ENCODE measurements at regions not wholly inside any gene's neighbourhood (a gene's known extent, or its start where the extent isn't known, plus 50 kb on each side); places are given as distances from the start of the nearest gene placed in this dataset.

DNA sequence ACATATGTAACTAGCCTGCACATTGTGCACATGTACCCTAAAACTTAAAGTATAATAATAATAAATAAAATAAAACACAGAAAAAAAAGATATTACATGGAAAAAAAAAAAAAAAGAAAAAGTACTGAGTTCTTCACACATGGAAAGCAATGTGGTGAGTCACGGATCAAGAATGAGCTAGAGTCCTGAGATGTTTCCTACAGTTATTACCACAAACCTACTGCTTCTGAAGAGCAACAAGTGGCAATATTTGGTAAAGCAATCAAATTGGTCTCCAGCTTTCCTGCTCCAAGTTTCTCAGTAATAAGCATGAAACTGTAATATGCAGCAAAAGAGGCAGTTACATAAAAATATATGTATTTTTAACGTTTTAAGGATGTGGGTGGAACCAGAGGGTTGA is 223.3 kb upstream of the SALL1 start:
- Histone ChIP-seq H3K27me3 (no peaks in the 10 kb centered on the region), H3K9me3 (no peaks in the 10 kb centered on the region), H3K4me1 (no peaks in the 10 kb centered on the region), H3K36me3 (no peaks in the 10 kb centered on the region), H3K4me3 (no peak overlapping the region), H3K27ac (no peak overlapping the region)
- no peak for TF ChIP-seq POLR2AphosphoS5 (IDR thresholded peaks at IDR 0.05; ENCODE audit: insufficient read depth in 1 of 2, low read depth in 1 of 2)
- intact Hi-C loops (cut with DNase I) = no loop called here
- DNase-seq (ENCODE audit: extremely low spot score in 2 of 2) = no peak

DNA sequence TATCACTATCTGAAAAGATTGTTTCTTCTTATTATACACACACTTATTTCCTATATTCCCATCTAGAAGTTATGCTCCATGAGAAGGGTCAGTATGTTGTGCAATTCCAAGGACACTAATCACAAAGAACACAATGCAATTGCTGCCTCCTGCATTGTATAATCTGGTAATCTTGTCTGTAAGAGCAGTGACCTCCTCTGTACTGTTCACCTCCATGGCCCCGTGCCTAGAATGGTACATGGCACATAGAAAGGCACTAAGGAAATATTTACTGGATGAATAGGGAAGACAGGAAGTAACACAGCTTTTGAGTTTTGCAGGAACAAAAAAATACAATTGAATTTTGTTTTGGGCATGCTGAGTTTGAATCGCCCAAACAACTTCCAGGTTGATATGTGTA is 214.6 kb upstream of the SALL1 start:
- Histone ChIP-seq H3K4me3 (no peak overlapping the region), H3K27ac (no peak overlapping the region), H3K27me3 (no peaks in the 10 kb centered on the region), H3K36me3 (no peaks in the 10 kb centered on the region), H3K9me3 (no peaks in the 10 kb centered on the region), H3K4me1 (no peaks in the 10 kb centered on the region)
- intact Hi-C loops (cut with DNase I) = no loop called here
- DNase-seq (ENCODE audit: extremely low spot score in 2 of 2) = no peak
- TF ChIP-seq, protein P1, sequence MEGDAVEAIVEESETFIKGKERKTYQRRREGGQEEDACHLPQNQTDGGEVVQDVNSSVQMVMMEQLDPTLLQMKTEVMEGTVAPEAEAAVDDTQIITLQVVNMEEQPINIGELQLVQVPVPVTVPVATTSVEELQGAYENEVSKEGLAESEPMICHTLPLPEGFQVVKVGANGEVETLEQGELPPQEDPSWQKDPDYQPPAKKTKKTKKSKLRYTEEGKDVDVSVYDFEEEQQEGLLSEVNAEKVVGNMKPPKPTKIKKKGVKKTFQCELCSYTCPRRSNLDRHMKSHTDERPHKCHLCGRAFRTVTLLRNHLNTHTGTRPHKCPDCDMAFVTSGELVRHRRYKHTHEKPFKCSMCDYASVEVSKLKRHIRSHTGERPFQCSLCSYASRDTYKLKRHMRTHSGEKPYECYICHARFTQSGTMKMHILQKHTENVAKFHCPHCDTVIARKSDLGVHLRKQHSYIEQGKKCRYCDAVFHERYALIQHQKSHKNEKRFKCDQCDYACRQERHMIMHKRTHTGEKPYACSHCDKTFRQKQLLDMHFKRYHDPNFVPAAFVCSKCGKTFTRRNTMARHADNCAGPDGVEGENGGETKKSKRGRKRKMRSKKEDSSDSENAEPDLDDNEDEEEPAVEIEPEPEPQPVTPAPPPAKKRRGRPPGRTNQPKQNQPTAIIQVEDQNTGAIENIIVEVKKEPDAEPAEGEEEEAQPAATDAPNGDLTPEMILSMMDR (IDR thresholded peaks at IDR 0.05) = no peak
- TF ChIP-seq POLR2A (IDR thresholded peaks at IDR 0.05) (no peak), POLR2AphosphoS5 (IDR thresholded peaks at IDR 0.05; ENCODE audit: insufficient read depth in 1 of 2, low read depth in 1 of 2) (no peak)

DNA sequence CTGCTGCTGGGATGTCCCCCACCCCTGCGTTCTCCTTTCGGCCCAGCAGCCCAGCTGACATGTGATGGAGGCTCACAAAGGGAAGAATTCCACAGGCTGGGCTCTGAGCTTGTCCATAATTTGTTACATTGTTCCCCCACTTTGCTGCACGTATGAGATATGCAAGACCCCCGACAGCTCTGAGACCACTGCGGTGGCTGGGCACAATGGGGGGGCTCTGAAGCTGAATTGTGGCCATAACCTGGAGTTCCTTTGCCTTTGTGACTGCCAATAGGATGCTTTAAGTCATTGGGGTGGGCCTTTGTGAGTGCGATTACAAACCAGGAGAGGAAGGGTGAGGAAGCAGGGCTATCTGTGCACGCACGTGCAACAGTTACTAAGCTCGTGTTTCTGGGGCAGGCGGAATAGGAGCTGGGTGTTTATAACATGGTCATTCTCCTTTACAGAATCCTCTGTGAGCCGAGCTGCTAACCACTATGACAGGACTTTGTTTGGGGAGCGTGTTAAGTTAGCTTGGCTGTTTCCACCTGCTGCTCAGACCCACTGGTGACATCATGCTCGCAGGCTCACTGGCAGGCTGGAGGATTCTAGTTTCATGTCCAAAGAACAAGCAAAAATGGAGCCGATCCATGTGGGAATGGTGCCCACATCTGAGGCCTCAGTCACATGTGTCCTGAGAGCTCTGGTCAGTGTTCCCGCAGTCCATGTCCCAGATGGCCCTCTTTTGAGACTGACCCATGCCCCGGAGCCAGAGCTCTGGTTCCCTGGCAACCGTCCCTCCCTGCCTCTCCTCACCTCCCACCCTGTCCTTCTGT is 208.3 kb upstream of the SALL1 start:
- TF ChIP-seq POLR2AphosphoS5 (IDR thresholded peaks at IDR 0.05; ENCODE audit: insufficient read depth in 1 of 2, low read depth in 1 of 2) (no peak), POLR2A (IDR thresholded peaks at IDR 0.05) (no peak)
- TF ChIP-seq, protein P1 (IDR thresholded peaks at IDR 0.05) = no peak
- DNase-seq (ENCODE audit: extremely low spot score in 2 of 2) = no peak
- intact Hi-C loops (cut with DNase I) = no loop called here
- H3K4me3 ChIP-seq = no peak overlapping the region
- no peaks in the 10 kb centered on the region for H3K4me1 ChIP-seq
- no peaks in the 10 kb centered on the region for H3K9me3 ChIP-seq
- H3K27ac ChIP-seq = no peak overlapping the region
- no peaks in the 10 kb centered on the region for H3K36me3 ChIP-seq
- no peaks in the 10 kb centered on the region for H3K27me3 ChIP-seq

DNA sequence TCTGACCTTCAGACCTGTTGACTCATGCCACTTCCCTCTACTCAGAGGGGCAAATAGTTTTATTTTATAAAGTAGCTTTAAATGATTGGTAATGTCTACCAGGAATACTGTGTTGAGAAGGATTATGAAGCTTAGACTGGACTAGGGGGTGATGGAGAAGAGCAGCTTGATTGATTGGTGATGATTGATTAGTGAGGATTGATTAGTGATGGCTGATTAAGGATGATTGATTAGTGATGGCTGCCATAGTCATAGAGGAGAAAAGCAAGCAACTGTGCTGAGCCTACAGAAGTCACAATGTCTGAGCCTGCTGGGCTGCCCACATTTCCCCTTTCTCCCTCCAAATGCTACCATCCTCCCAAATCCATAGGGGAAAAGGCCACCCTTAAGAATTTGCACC is 206.8 kb upstream of the SALL1 start:
- Histone ChIP-seq H3K9me3 (no peaks in the 10 kb centered on the region), H3K4me3 (no peak overlapping the region), H3K27me3 (no peaks in the 10 kb centered on the region), H3K36me3 (no peaks in the 10 kb centered on the region), H3K27ac (no peak overlapping the region), H3K4me1 (no peaks in the 10 kb centered on the region)
- DNase-seq (ENCODE audit: extremely low spot score in 2 of 2) = no peak
- TF ChIP-seq, protein P1 (IDR thresholded peaks at IDR 0.05) = no peak
- TF ChIP-seq POLR2AphosphoS5 (IDR thresholded peaks at IDR 0.05; ENCODE audit: insufficient read depth in 1 of 2, low read depth in 1 of 2) (no peak), POLR2A (IDR thresholded peaks at IDR 0.05) (no peak)
- intact Hi-C loops (cut with DNase I) = no loop called here

DNA sequence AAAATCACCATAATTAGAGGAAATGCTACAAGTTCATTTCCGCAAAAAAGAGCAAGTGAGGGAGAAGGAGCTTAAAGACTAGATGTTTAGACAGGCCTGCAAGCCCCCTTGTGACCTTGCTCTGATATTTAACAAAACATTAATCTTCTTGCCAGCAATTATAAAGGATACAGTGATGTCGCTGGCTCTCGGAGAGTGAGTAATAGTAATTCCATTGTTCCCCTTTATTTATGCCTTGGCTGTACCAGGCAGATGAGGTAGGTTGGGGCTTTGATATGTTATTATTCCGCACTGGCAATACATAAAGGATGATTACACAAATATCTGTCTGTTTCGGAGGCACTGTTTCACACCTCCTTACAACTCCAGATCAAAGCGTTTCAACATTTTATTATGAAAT is 204.8 kb upstream of the SALL1 start:
- no peak overlapping the region for H3K4me3 ChIP-seq
- no peak for TF ChIP-seq POLR2A (IDR thresholded peaks at IDR 0.05)
- TF ChIP-seq, protein P1 (IDR thresholded peaks at IDR 0.05) = no peak
- TF ChIP-seq POLR2AphosphoS5 (IDR thresholded peaks at IDR 0.05; ENCODE audit: insufficient read depth in 1 of 2, low read depth in 1 of 2) = no peak
- intact Hi-C loops (cut with DNase I) = no loop called here
- H3K27ac ChIP-seq = no peak overlapping the region
- H3K4me1 ChIP-seq = no peaks in the 10 kb centered on the region
- H3K27me3 ChIP-seq = no peaks in the 10 kb centered on the region
- no peaks in the 10 kb centered on the region for H3K9me3 ChIP-seq
- H3K36me3 ChIP-seq = no peaks in the 10 kb centered on the region
- DNase-seq (ENCODE audit: extremely low spot score in 2 of 2) = no peak

Data from vagina (tissue), 2 donors.